ENCODE measurements at regions not wholly inside any gene's neighbourhood (a gene's known extent, or its start where the extent isn't known, plus 50 kb on each side); places are given as distances from the start of the nearest gene placed in this dataset.

- TF ChIP-seq, protein P1, sequence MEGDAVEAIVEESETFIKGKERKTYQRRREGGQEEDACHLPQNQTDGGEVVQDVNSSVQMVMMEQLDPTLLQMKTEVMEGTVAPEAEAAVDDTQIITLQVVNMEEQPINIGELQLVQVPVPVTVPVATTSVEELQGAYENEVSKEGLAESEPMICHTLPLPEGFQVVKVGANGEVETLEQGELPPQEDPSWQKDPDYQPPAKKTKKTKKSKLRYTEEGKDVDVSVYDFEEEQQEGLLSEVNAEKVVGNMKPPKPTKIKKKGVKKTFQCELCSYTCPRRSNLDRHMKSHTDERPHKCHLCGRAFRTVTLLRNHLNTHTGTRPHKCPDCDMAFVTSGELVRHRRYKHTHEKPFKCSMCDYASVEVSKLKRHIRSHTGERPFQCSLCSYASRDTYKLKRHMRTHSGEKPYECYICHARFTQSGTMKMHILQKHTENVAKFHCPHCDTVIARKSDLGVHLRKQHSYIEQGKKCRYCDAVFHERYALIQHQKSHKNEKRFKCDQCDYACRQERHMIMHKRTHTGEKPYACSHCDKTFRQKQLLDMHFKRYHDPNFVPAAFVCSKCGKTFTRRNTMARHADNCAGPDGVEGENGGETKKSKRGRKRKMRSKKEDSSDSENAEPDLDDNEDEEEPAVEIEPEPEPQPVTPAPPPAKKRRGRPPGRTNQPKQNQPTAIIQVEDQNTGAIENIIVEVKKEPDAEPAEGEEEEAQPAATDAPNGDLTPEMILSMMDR (IDR thresholded peaks at IDR 0.05; ENCODE audit: low read length) = no peak
- no peak for TF ChIP-seq EZH2 (IDR thresholded peaks at IDR 0.05; ENCODE audit: borderline replicate concordance, low read length)
These were observed 73.1 kb downstream of the AREG start for GRCh38 chr4:74517996-74518395.
